BJ (cell line): ENCODE measurements at regions not wholly inside any gene's neighbourhood (a gene's known extent, or its start where the extent isn't known, plus 50 kb on each side); places are given as distances from the start of the nearest gene placed in this dataset.

Experiments
- CTCF ChIA-PET: fragments of 350-600 bp; formaldehyde crosslinking; extraction: SDS; loops from one replicate; lab custom pipeline; 2021; ENCODE audit warnings: antibody characterized with exemption, inconsistent platforms; lab: Yijun Ruan, JAX
- POLR2A ChIA-PET: fragments of 300-600 bp; sonication (Branson Sonifier 250); formaldehyde crosslinking; extraction: SDS; loops from one replicate; lab custom pipeline; 2021; ENCODE audit warnings: antibody characterized with exemption; lab: Charles Lee
- DNase-seq: peaks from one replicate; pipeline ENCODE4 v3.0.0-alpha.2; 2011; ENCODE audit warnings: low read depth
- H3K27me3 ChIP-seq: 2 replicates; pipeline ENCODE4 v1.6.0; 2011; ENCODE audit warnings: low read length; ENCODE audit not compliant: control insufficient read depth, insufficient read depth
- H3K36me3 ChIP-seq: 2 replicates; pipeline ENCODE4 v1.5.1; 2011; ENCODE audit warnings: low read length; ENCODE audit not compliant: control insufficient read depth, insufficient read depth
- H3K4me3 ChIP-seq: 2 replicates; pipeline ENCODE4 v1.5.1; 2011; ENCODE audit warnings: low read depth, mild to moderate bottlenecking, control low read depth, low read length
- CTCF ChIP-seq: IDR thresholded peaks from 2 replicates; pipeline ENCODE4 v1.5.1; 2011; ENCODE audit warnings: low read depth, mild to moderate bottlenecking, control low read depth, inconsistent platforms, low read length, moderate library complexity; ENCODE audit not compliant: insufficient read depth

- POLR2A ChIA-PET = no interaction called here
- H3K27me3 ChIP-seq = no peaks in the 10 kb centered on the region
- no peak for DNase-seq
- no peaks in the 10 kb centered on the region for H3K36me3 ChIP-seq
- CTCF ChIA-PET = interaction anchor here (0.6 kb wide), 1 partner anchor 124 kb away, joined by 3 read pairs; no protein-coding TSS in a partner anchor
- no peak for TF ChIP-seq CTCF
- H3K4me3 ChIP-seq = no peak overlapping the region
These were observed 1386.9 kb upstream of the WWC1 start for GRCh38 chr5:166904571-166904970.

GRCh38 chr5:166906991-166907713, 1384.3 kb upstream of the WWC1 start:
- POLR2A ChIA-PET = no interaction called here
- no peak for DNase-seq

GRCh38 chr5:166909040-166909439, 1382.4 kb upstream of the WWC1 start:
- no peaks in the 10 kb centered on the region for H3K27me3 ChIP-seq
- H3K4me3 ChIP-seq = no peak overlapping the region
- H3K36me3 ChIP-seq = no peaks in the 10 kb centered on the region
- CTCF ChIA-PET = no interaction called here
- TF ChIP-seq CTCF = no peak
- POLR2A ChIA-PET = no interaction called here
- no peak for DNase-seq

More at GRCh38 chr5:166906991-166907713, 1384.3 kb upstream of the WWC1 start:
- Histone ChIP-seq H3K36me3 (no peaks in the 10 kb centered on the region), H3K4me3 (no peak overlapping the region), H3K27me3 (no peaks in the 10 kb centered on the region)
- TF ChIP-seq CTCF = no peak
- CTCF ChIA-PET = no interaction called here

GRCh38 chr5:166909926-166910325, 1381.5 kb upstream of the WWC1 start:
- Histone ChIP-seq H3K36me3 (no peaks in the 10 kb centered on the region), H3K27me3 (no peaks in the 10 kb centered on the region), H3K4me3 (no peak overlapping the region)
- POLR2A ChIA-PET = no interaction called here
- no peak for TF ChIP-seq CTCF
- no peak for DNase-seq
- CTCF ChIA-PET = no interaction called here

- no peak overlapping the region for H3K4me3 ChIP-seq
- no peaks in the 10 kb centered on the region for H3K27me3 ChIP-seq
- no peaks in the 10 kb centered on the region for H3K36me3 ChIP-seq
- TF ChIP-seq CTCF = no peak
- POLR2A ChIA-PET = no interaction called here
- DNase-seq = no peak
- CTCF ChIA-PET = no interaction called here
These were observed 1380.5 kb upstream of the WWC1 start for GRCh38 chr5:166910995-166911394.
